BJ (cell line): ENCODE measurements at regions not wholly inside any gene's neighbourhood (a gene's known extent, or its start where the extent isn't known, plus 50 kb on each side); places are given as distances from the start of the nearest gene placed in this dataset.

Experiments used
- CTCF ChIA-PET: fragments of 350-600 bp; formaldehyde crosslinking; extraction: SDS; loops from one replicate; lab custom pipeline; 2021; ENCODE audit warnings: antibody characterized with exemption, inconsistent platforms; lab: Yijun Ruan, JAX
- POLR2A ChIA-PET: fragments of 300-600 bp; sonication (Branson Sonifier 250); formaldehyde crosslinking; extraction: SDS; loops from one replicate; lab custom pipeline; 2021; ENCODE audit warnings: antibody characterized with exemption; lab: Charles Lee
- DNase-seq: peaks from one replicate; pipeline ENCODE4 v3.0.0-alpha.2; 2011; ENCODE audit warnings: low read depth
- H3K27me3 ChIP-seq: 2 replicates; pipeline ENCODE4 v1.6.0; 2011; ENCODE audit warnings: low read length; ENCODE audit not compliant: control insufficient read depth, insufficient read depth
- H3K36me3 ChIP-seq: 2 replicates; pipeline ENCODE4 v1.5.1; 2011; ENCODE audit warnings: low read length; ENCODE audit not compliant: control insufficient read depth, insufficient read depth
- H3K4me3 ChIP-seq: 2 replicates; pipeline ENCODE4 v1.5.1; 2011; ENCODE audit warnings: low read depth, mild to moderate bottlenecking, control low read depth, low read length
- CTCF ChIP-seq: IDR thresholded peaks from 2 replicates; pipeline ENCODE4 v1.5.1; 2011; ENCODE audit warnings: low read depth, mild to moderate bottlenecking, control low read depth, inconsistent platforms, low read length, moderate library complexity; ENCODE audit not compliant: insufficient read depth

- Histone ChIP-seq H3K27me3 (peaks cover 1% of the 10 kb centered on the region; the same call in 1 of the 2 replicates), H3K4me3 (no peak overlapping the region), H3K36me3 (no peaks in the 10 kb centered on the region)
- no peak for DNase-seq
- POLR2A ChIA-PET = no interaction called here
- no peak for TF ChIP-seq CTCF
- CTCF ChIA-PET = no interaction called here
Observed at GRCh38 chr3:193945143-193945542, 190.8 kb upstream of the HES1 start.

- TF ChIP-seq CTCF = no peak
- CTCF ChIA-PET = no interaction called here
- POLR2A ChIA-PET = no interaction called here
- Histone ChIP-seq H3K36me3 (no peaks in the 10 kb centered on the region), H3K4me3 (no peak overlapping the region), H3K27me3 (peaks cover 2% of the 10 kb centered on the region; the same call in 1 of the 2 replicates)
- no peak for DNase-seq
Observed at GRCh38 chr3:193946945-193947344, 189.0 kb upstream of the HES1 start.

GRCh38 chr3:193947596-193947995 lies 188.4 kb upstream of the HES1 start:
- ChIA-PET POLR2A (no interaction called here), CTCF (no interaction called here)
- H3K27me3 ChIP-seq = peaks cover 2% of the 10 kb centered on the region; the same call in 1 of the 2 replicates
- no peaks in the 10 kb centered on the region for H3K36me3 ChIP-seq
- TF ChIP-seq CTCF = no peak
- H3K4me3 ChIP-seq = no peak overlapping the region
- no peak for DNase-seq

- Histone ChIP-seq H3K27me3 (peaks cover 2% of the 10 kb centered on the region; the same call in 1 of the 2 replicates), H3K4me3 (no peak overlapping the region), H3K36me3 (no peaks in the 10 kb centered on the region)
- CTCF ChIA-PET = no interaction called here
- TF ChIP-seq CTCF = no peak
- POLR2A ChIA-PET = no interaction called here
- DNase-seq = no peak
Observed at GRCh38 chr3:193948459-193948858, 187.5 kb upstream of the HES1 start.

DNA sequence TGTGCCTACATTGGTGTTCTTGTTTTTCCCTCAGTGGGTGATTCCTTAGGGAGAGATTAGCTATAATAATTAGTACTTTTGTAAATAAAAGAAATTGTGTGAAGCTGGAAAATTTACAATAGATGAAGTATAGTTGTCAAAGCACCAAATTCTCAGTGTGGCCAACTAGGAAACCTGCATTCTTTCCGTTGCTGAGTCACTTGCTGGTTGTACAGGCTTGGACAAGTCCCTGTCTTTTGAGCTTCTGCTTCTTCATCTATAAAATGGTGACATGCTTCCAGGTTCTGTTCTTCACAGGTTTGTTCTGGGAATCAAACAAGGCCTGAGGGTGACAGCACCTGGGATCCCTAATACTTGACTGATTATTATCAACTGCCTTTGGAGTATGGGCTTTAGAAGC lies 184.1 kb upstream of the HES1 start:
- DNase-seq = no peak
- Histone ChIP-seq H3K4me3 (no peak overlapping the region), H3K36me3 (no peaks in the 10 kb centered on the region), H3K27me3 (peaks cover 2% of the 10 kb centered on the region; the same call in 1 of the 2 replicates)
- CTCF ChIA-PET = interaction anchor here (1.2 kb wide), 1 partner anchor 16 kb away, joined by 3 read pairs; no protein-coding TSS in a partner anchor
- POLR2A ChIA-PET = no interaction called here
- TF ChIP-seq CTCF = no peak
